ENCODE measurements at regions not wholly inside any gene's neighbourhood (a gene's known extent, or its start where the extent isn't known, plus 50 kb on each side); places are given as distances from the start of the nearest gene placed in this dataset.

DNA sequence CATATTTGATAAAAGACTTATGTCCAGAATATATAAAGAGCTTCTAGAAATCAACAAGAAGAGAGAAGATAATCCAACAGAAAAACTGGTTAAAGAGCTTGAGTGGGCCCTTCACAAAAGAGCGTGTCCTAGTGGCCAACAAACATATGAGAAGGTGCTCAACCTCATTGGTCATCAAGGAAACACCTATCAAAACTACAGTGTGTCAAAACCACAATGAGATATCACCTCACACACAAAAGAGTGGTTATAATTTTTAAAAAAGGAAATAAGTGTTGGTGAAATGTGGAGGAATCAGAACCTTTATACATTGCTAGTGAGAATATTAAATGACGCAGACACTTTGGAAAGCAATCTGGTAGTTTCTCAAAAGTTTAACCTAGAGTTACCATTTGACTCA lies 68.4 kb upstream of the KLF13 start:
- Histone ChIP-seq H3K27me3 (no peaks in the 10 kb centered on the region), H3K9me3 (no peaks in the 10 kb centered on the region), H3K4me1 (no peaks in the 10 kb centered on the region), H3K4me3 (no peak overlapping the region), H3K27ac (no peak overlapping the region), H3K36me3 (no peaks in the 10 kb centered on the region)
- intact Hi-C loops (cut with DNase I; ENCODE audit: low total_unique reads), result no loop called here
- DNase-seq, result no peak
- TF ChIP-seq CTCF (IDR thresholded peaks at IDR 0.05) (no peak), POLR2A (IDR thresholded peaks at IDR 0.05) (no peak)

GRCh38 chr15:31259562-31260252 lies 66.9 kb upstream of the KLF13 start:
- DNase-seq, result no peak
- H3K4me1 ChIP-seq, result no peaks in the 10 kb centered on the region
- H3K4me3 ChIP-seq, result no peak overlapping the region
- no peaks in the 10 kb centered on the region for H3K36me3 ChIP-seq
- H3K27me3 ChIP-seq, result no peaks in the 10 kb centered on the region
- TF ChIP-seq CTCF (IDR thresholded peaks at IDR 0.05), result no peak
- no peak for TF ChIP-seq POLR2A (IDR thresholded peaks at IDR 0.05)
- no peaks in the 10 kb centered on the region for H3K9me3 ChIP-seq
- no peak overlapping the region for H3K27ac ChIP-seq
- intact Hi-C loops (cut with DNase I; ENCODE audit: low total_unique reads), result no loop called here

DNA sequence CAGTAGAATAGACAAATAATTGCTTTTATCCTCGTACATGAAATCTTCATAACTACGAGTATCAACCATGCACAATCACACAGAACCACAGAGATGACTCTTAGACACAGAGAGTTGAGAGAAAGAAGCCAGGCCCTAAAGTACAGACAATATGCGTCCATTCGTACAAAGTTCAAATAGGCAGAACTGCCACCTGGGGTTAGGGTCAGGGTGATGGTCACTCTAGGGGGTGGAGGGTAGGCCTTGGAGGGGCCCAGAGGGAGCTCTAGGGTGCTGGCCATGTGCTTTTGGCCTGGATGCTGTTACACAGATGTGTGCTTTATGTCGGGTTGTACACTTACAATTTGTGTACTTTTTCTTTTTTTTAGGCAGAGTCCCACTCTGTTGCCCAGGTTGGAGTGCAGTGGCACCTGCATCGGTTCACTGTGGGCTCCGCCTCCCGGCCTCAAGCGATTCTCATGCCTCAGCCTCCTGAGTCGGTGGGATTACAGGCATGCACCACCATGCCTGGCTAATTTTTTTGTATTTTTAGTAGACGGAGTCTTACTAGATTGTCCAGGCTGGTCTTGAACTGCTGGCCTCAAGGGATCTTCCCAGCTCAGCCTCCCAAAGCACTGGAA lies 65.9 kb upstream of the KLF13 start:
- peak in 1 of 2 donors; percentile 6 for DNase-seq
- no peaks in the 10 kb centered on the region for H3K27me3 ChIP-seq
- H3K36me3 ChIP-seq, result no peaks in the 10 kb centered on the region
- intact Hi-C loops (cut with DNase I; ENCODE audit: low total_unique reads), result no loop called here
- TF ChIP-seq CTCF (IDR thresholded peaks at IDR 0.05) (no peak), POLR2A (IDR thresholded peaks at IDR 0.05) (no peak)
- H3K4me3 ChIP-seq, result no peak overlapping the region
- H3K9me3 ChIP-seq, result no peaks in the 10 kb centered on the region
- no peaks in the 10 kb centered on the region for H3K4me1 ChIP-seq
- H3K27ac ChIP-seq, result no peak overlapping the region

- H3K27me3 ChIP-seq, result no peaks in the 10 kb centered on the region
- H3K4me1 ChIP-seq, result no peaks in the 10 kb centered on the region
- no peaks in the 10 kb centered on the region for H3K36me3 ChIP-seq
- TF ChIP-seq POLR2A (IDR thresholded peaks at IDR 0.05), result no peak
- no peak for TF ChIP-seq CTCF (IDR thresholded peaks at IDR 0.05)
- no peaks in the 10 kb centered on the region for H3K9me3 ChIP-seq
- DNase-seq, result peak in 1 of 2 donors; percentile 13
- H3K27ac ChIP-seq, result no peak overlapping the region
- H3K4me3 ChIP-seq, result no peak overlapping the region
- intact Hi-C loops (cut with DNase I; ENCODE audit: low total_unique reads), result no loop called here
Observed at GRCh38 chr15:31261266-31262142, 65.1 kb upstream of the KLF13 start.

DNA sequence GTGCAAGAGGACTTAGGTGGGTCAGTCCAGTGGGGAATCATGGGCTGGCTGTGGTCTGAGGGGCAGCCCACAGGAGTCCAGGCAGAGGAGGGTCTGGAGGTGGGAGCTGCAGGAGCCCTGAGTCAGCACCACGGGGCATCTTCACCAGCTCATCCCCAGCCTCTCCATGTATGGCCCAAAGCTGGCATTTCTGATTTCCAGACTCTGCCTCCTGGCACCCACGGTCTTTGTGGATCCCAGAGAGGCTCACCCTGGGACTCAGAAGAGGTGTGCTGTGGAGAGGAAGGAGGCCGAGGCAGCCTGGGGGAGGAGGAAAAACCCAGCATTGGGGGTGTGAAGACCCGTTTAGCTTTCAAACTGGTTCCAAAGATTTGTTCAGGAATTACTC lies 64.5 kb upstream of the KLF13 start:
- intact Hi-C loops (cut with DNase I; ENCODE audit: low total_unique reads), result no loop called here
- TF ChIP-seq CTCF (IDR thresholded peaks at IDR 0.05) (no peak), POLR2A (IDR thresholded peaks at IDR 0.05) (no peak)
- no peak overlapping the region for H3K27ac ChIP-seq

More for the DNA sequence above, 64.5 kb upstream of the KLF13 start:
- Histone ChIP-seq H3K4me3 (no peak overlapping the region), H3K27me3 (no peaks in the 10 kb centered on the region), H3K4me1 (no peaks in the 10 kb centered on the region), H3K36me3 (no peaks in the 10 kb centered on the region), H3K9me3 (no peaks in the 10 kb centered on the region)
- peak in 1 of 2 donors; percentile 3 for DNase-seq
